H1 (cell line): ENCODE measurements at regions not wholly inside any gene's neighbourhood (a gene's known extent, or its start where the extent isn't known, plus 50 kb on each side); places are given as distances from the start of the nearest gene placed in this dataset.

ENCODE experiments used
- CREB1 ChIP-seq: IDR thresholded peaks from 2 replicates; pipeline ENCODE4 v1.6.1; 2012; ENCODE audit warnings: inconsistent platforms
- CTCF ChIP-seq, 3 experiments: IDR thresholded peaks; 1 replicate in 2 of 3; 2 replicates in 1 of 3; pipeline versions ENCODE4 v1.5.1 to v1.6.1; 2011; ENCODE audit warnings: low read length in 3 of 3, mild to moderate bottlenecking in 3 of 3, inconsistent platforms in 2 of 3, low read depth in 1 of 3, moderate library complexity in 1 of 3; ENCODE audit not compliant: insufficient read depth in 1 of 3; ENCODE audit errors: control extremely low read depth in 1 of 3
- EGR1 ChIP-seq: IDR thresholded peaks from 2 replicates; pipeline ENCODE4 v1.6.1; 2011; ENCODE audit warnings: low read depth, low read length, borderline replicate concordance
- JUND ChIP-seq: IDR thresholded peaks from 2 replicates; pipeline ENCODE4 v1.6.1; 2011; ENCODE audit warnings: mild to moderate bottlenecking, improper control_type of control experiment, low read length
- POLR2A ChIP-seq, 2 experiments: IDR thresholded peaks; 1 replicate in 1 of 2; 2 replicates in 1 of 2; pipeline ENCODE4 v1.6.1; 2011; ENCODE audit warnings: low read depth in 2 of 2, low read length in 2 of 2, mild to moderate bottlenecking in 2 of 2; ENCODE audit errors: control extremely low read depth in 1 of 2
- POLR2AphosphoS5 ChIP-seq: IDR thresholded peaks from 2 replicates; pipeline ENCODE4 v1.6.1; 2011; ENCODE audit warnings: low read depth, low read length
- POU5F1 ChIP-seq: IDR thresholded peaks from 2 replicates; pipeline ENCODE4 v1.6.1; 2011; ENCODE audit warnings: low read depth, mild to moderate bottlenecking, low read length, moderate library complexity
- RAD21 ChIP-seq, 2 experiments: IDR thresholded peaks in 1 of 2; conservative IDR thresholded peaks in 1 of 2; 2 replicates each; pipeline ENCODE4 v1.6.1; 2011; ENCODE audit warnings: low read depth in 2 of 2, low read length in 2 of 2, improper control_type of control experiment in 1 of 2, inconsistent platforms in 1 of 2, mild to moderate bottlenecking in 1 of 2, moderate library complexity in 1 of 2
- RFX5 ChIP-seq: IDR thresholded peaks from 2 replicates; pipeline ENCODE4 v1.6.1; 2011; ENCODE audit warnings: low read depth, low read length, improper control_type of control experiment, borderline replicate concordance
- SRF ChIP-seq: IDR thresholded peaks from 2 replicates; pipeline ENCODE4 v1.6.1; 2011; ENCODE audit warnings: mild to moderate bottlenecking, low read depth, low read length, moderate library complexity
- TF ChIP-seq, protein P1 (sequence below): fragments of 300-600 bp; sonication (generic); IDR thresholded peaks from 2 replicates; pipeline ENCODE4 v1.7.1; 2012; ENCODE audit warnings: low read length, moderate library complexity, mild to moderate bottlenecking, inconsistent platforms; ENCODE audit not compliant: insufficient replicate concordance

GRCh38 chr14:95382747-95383146 is 63.0 kb upstream of the CLMN start (continued):
- TF ChIP-seq, protein P1, sequence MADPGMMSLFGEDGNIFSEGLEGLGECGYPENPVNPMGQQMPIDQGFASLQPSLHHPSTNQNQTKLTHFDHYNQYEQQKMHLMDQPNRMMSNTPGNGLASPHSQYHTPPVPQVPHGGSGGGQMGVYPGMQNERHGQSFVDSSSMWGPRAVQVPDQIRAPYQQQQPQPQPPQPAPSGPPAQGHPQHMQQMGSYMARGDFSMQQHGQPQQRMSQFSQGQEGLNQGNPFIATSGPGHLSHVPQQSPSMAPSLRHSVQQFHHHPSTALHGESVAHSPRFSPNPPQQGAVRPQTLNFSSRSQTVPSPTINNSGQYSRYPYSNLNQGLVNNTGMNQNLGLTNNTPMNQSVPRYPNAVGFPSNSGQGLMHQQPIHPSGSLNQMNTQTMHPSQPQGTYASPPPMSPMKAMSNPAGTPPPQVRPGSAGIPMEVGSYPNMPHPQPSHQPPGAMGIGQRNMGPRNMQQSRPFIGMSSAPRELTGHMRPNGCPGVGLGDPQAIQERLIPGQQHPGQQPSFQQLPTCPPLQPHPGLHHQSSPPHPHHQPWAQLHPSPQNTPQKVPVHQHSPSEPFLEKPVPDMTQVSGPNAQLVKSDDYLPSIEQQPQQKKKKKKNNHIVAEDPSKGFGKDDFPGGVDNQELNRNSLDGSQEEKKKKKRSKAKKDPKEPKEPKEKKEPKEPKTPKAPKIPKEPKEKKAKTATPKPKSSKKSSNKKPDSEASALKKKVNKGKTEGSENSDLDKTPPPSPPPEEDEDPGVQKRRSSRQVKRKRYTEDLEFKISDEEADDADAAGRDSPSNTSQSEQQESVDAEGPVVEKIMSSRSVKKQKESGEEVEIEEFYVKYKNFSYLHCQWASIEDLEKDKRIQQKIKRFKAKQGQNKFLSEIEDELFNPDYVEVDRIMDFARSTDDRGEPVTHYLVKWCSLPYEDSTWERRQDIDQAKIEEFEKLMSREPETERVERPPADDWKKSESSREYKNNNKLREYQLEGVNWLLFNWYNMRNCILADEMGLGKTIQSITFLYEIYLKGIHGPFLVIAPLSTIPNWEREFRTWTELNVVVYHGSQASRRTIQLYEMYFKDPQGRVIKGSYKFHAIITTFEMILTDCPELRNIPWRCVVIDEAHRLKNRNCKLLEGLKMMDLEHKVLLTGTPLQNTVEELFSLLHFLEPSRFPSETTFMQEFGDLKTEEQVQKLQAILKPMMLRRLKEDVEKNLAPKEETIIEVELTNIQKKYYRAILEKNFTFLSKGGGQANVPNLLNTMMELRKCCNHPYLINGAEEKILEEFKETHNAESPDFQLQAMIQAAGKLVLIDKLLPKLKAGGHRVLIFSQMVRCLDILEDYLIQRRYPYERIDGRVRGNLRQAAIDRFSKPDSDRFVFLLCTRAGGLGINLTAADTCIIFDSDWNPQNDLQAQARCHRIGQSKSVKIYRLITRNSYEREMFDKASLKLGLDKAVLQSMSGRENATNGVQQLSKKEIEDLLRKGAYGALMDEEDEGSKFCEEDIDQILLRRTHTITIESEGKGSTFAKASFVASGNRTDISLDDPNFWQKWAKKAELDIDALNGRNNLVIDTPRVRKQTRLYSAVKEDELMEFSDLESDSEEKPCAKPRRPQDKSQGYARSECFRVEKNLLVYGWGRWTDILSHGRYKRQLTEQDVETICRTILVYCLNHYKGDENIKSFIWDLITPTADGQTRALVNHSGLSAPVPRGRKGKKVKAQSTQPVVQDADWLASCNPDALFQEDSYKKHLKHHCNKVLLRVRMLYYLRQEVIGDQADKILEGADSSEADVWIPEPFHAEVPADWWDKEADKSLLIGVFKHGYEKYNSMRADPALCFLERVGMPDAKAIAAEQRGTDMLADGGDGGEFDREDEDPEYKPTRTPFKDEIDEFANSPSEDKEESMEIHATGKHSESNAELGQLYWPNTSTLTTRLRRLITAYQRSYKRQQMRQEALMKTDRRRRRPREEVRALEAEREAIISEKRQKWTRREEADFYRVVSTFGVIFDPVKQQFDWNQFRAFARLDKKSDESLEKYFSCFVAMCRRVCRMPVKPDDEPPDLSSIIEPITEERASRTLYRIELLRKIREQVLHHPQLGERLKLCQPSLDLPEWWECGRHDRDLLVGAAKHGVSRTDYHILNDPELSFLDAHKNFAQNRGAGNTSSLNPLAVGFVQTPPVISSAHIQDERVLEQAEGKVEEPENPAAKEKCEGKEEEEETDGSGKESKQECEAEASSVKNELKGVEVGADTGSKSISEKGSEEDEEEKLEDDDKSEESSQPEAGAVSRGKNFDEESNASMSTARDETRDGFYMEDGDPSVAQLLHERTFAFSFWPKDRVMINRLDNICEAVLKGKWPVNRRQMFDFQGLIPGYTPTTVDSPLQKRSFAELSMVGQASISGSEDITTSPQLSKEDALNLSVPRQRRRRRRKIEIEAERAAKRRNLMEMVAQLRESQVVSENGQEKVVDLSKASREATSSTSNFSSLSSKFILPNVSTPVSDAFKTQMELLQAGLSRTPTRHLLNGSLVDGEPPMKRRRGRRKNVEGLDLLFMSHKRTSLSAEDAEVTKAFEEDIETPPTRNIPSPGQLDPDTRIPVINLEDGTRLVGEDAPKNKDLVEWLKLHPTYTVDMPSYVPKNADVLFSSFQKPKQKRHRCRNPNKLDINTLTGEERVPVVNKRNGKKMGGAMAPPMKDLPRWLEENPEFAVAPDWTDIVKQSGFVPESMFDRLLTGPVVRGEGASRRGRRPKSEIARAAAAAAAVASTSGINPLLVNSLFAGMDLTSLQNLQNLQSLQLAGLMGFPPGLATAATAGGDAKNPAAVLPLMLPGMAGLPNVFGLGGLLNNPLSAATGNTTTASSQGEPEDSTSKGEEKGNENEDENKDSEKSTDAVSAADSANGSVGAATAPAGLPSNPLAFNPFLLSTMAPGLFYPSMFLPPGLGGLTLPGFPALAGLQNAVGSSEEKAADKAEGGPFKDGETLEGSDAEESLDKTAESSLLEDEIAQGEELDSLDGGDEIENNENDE, result no peak
- TF ChIP-seq RFX5, result no peak
- TF ChIP-seq JUND, result no peak
- no peak for TF ChIP-seq EGR1
- no peak for TF ChIP-seq POLR2AphosphoS5
- no peak for TF ChIP-seq POLR2A (IDR thresholded peaks at IDR 0.05; ENCODE audit: control extremely low read depth in 1 of 2, low read depth in 2 of 2, low read length in 2 of 2)
- TF ChIP-seq POU5F1, result no peak
- no peak for TF ChIP-seq CTCF (IDR thresholded peaks at IDR 0.05; ENCODE audit: control extremely low read depth in 1 of 3, insufficient read depth in 1 of 3, low read depth in 1 of 3, low read length in 3 of 3)
- TF ChIP-seq CREB1, result no peak
- TF ChIP-seq RAD21 (IDR thresholded peaks at IDR 0.05 in 1 of 2, conservative IDR thresholded peaks at IDR 0.05 in 1 of 2; ENCODE audit: low read depth in 2 of 2, low read length in 2 of 2), result no peak
- no peak for TF ChIP-seq SRF
